Right lobe of liver (tissue), 4 donors: ENCODE measurements at regions not wholly inside any gene's neighbourhood (a gene's known extent, or its start where the extent isn't known, plus 50 kb on each side); places are given as distances from the start of the nearest gene placed in this dataset.

ENCODE experiments used
- CTCF ChIP-seq, 4 donors: fragments of 200-600 bp in 3 of 4; fragments of 450-650 bp in 1 of 4; IDR thresholded peaks; one replicate each; pipeline versions ENCODE4 v1.5.1 to v1.8.0; 2016 to 2022; ENCODE audit warnings: antibody characterized with exemption in 4 of 4, mild to moderate bottlenecking in 2 of 4
- POLR2A ChIP-seq: fragments of 450-650 bp; IDR thresholded peaks from one replicate; pipeline ENCODE4 v1.6.1; 2017; ENCODE audit warnings: antibody characterized with exemption, mild to moderate bottlenecking
- donor health status: DM: no; HTN: no; CAD: no.
- donor health status: DM: no; HTN: no; CAD: no.
- donor health status: DM: no; HTN: yes; CAD: no.

GRCh38 chr1:194654956-194655355, 1468.5 kb upstream of the B3GALT2 start:
- TF ChIP-seq CTCF (IDR thresholded peaks at IDR 0.05) (no peak), POLR2A (no peak)
